Hepatocyte (in vitro differentiated cells): ENCODE measurements at regions not wholly inside any gene's neighbourhood (a gene's known extent, or its start where the extent isn't known, plus 50 kb on each side); places are given as distances from the start of the nearest gene placed in this dataset.
A peak's percentile ranks its signal among the peaks of the same experiment; 100 is the strongest.

Source experiments
- DNase-seq: peaks from one replicate; pipeline ENCODE4 v3.0.0-alpha.2; 2016; ENCODE audit warnings: low spot score
- H2AFZ ChIP-seq: fragments of 200-600 bp; sonication (generic); 2 replicates; pipeline ENCODE4 v1.6.0; 2016; ENCODE audit warnings: antibody characterized with exemption, mild to moderate bottlenecking
- H3K27ac ChIP-seq: fragments of 200-600 bp; sonication (generic); 2 replicates; pipeline ENCODE4 v1.5.1; 2016; ENCODE audit warnings: mild to moderate bottlenecking
- H3K27me3 ChIP-seq: fragments of 200-600 bp; sonication (generic); 2 replicates; pipeline ENCODE4 v1.6.1; 2016
- H3K36me3 ChIP-seq: fragments of 200-600 bp; sonication (generic); replicated peaks from 2 replicates; pipeline ENCODE4 v1.5.1; 2016; ENCODE audit warnings: low read depth; ENCODE audit not compliant: insufficient read depth
- H3K4me1 ChIP-seq: fragments of 200-600 bp; sonication (generic); 2 replicates; pipeline ENCODE4 v1.5.1; 2016; ENCODE audit warnings: mild to moderate bottlenecking, moderate library complexity; ENCODE audit not compliant: insufficient read depth
- H3K4me2 ChIP-seq: fragments of 200-600 bp; sonication (generic); 2 replicates; pipeline ENCODE4 v1.6.0; 2016
- H3K4me3 ChIP-seq: fragments of 200-600 bp; sonication (generic); 2 replicates; pipeline ENCODE4 v1.5.1; 2016; ENCODE audit warnings: mild to moderate bottlenecking
- H3K79me2 ChIP-seq: fragments of 200-600 bp; sonication (generic); 2 replicates; pipeline ENCODE4 v1.6.0; 2017; ENCODE audit warnings: mild to moderate bottlenecking
- H3K9me2 ChIP-seq: fragments of 200-600 bp; sonication (generic); replicated peaks from 2 replicates; pipeline ENCODE4 v1.6.0; 2017; ENCODE audit warnings: mild to moderate bottlenecking; ENCODE audit not compliant: insufficient read depth
- H3K9me3 ChIP-seq: fragments of 200-600 bp; sonication (generic); 2 replicates; pipeline ENCODE4 v1.5.1; 2016; ENCODE audit warnings: low read depth, mild to moderate bottlenecking
- H4K20me1 ChIP-seq: fragments of 200-600 bp; sonication (generic); 2 replicates; pipeline ENCODE4 v1.6.0; 2016; ENCODE audit warnings: mild to moderate bottlenecking; ENCODE audit not compliant: insufficient read depth, poor library complexity, severe bottlenecking
- CTCF ChIP-seq: fragments of 200-600 bp; sonication (generic); IDR thresholded peaks from 2 replicates; pipeline ENCODE4 v1.5.1; 2016; ENCODE audit warnings: antibody characterized with exemption, mild to moderate bottlenecking; ENCODE audit not compliant: poor library complexity
- EZH2 ChIP-seq: fragments of 200-600 bp; sonication (generic); IDR thresholded peaks from 2 replicates; pipeline ENCODE4 v1.6.1; 2016; ENCODE audit warnings: antibody characterized with exemption, mild to moderate bottlenecking, borderline replicate concordance
- EZH2phosphoT487 ChIP-seq: fragments of 200-600 bp; sonication (generic); IDR thresholded peaks from one replicate; pipeline ENCODE4 v1.6.1; 2018; ENCODE audit warnings: antibody characterized with exemption, mild to moderate bottlenecking, low read depth, moderate library complexity; ENCODE audit not compliant: unreplicated experiment, severe bottlenecking
- WGBS: methylation state at CpG from one replicate; pipeline ENCODE4 v1.1.6; 2016; ENCODE audit warnings: low lambda C conversion rate; ENCODE audit errors: missing lambda C conversion rate; 5-methylcytosine and 5-hydroxymethylcytosine counted together

- H3K79me2 ChIP-seq: no peaks in the 10 kb centered on the region
- no peak overlapping the region for H3K27ac ChIP-seq
- no peak overlapping the region for H3K4me2 ChIP-seq
- H3K36me3 ChIP-seq: no peaks in the 10 kb centered on the region
- 94% methylated on average over 11 of the region's 11 CpGs for WGBS
- no peaks in the 10 kb centered on the region for H4K20me1 ChIP-seq
- H2AFZ ChIP-seq: no peak overlapping the region
- H3K9me3 ChIP-seq: no peaks in the 10 kb centered on the region
- TF ChIP-seq EZH2phosphoT487: no peak
- no peak for TF ChIP-seq CTCF
- no peak for TF ChIP-seq EZH2
- no peak for DNase-seq
- no peaks in the 10 kb centered on the region for H3K27me3 ChIP-seq
- H3K9me2 ChIP-seq: no peaks in the 10 kb centered on the region
- no peaks in the 10 kb centered on the region for H3K4me1 ChIP-seq
- no peak overlapping the region for H3K4me3 ChIP-seq
Measured at GRCh38 chr3:182046166-182046764, 334.5 kb downstream of the SOX2 start.

GRCh38 chr3:182050932-182051331, 339.2 kb downstream of the SOX2 start:
- Histone ChIP-seq H3K9me3 (no peaks in the 10 kb centered on the region), H3K4me1 (peaks cover 8% of the 10 kb centered on the region), H3K79me2 (no peaks in the 10 kb centered on the region), H4K20me1 (no peaks in the 10 kb centered on the region), H3K36me3 (no peaks in the 10 kb centered on the region), H3K4me3 (no peak overlapping the region), H2AFZ (no peak overlapping the region), H3K27me3 (no peaks in the 10 kb centered on the region), H3K27ac (no peak overlapping the region), H3K9me2 (no peaks in the 10 kb centered on the region), H3K4me2 (no peak overlapping the region)
- TF ChIP-seq EZH2 (no peak), EZH2phosphoT487 (no peak), CTCF (no peak)
- DNase-seq: no peak
- 82% methylated on average over 3 of the region's 3 CpGs for WGBS

- 73% methylated on average over 1 of the region's 1 CpG for WGBS
- H3K9me2 ChIP-seq: no peaks in the 10 kb centered on the region
- TF ChIP-seq EZH2phosphoT487: no peak
- no peak for TF ChIP-seq EZH2
- no peak for TF ChIP-seq CTCF
Measured at GRCh38 chr3:182052332-182052731, 340.6 kb downstream of the SOX2 start.

GRCh38 chr3:182052757-182053156, 341.0 kb downstream of the SOX2 start:
- peaks cover 8% of the 10 kb centered on the region for H3K4me1 ChIP-seq
- no peak overlapping the region for H2AFZ ChIP-seq
- TF ChIP-seq CTCF (no peak), EZH2phosphoT487 (no peak), EZH2 (no peak)
- H3K79me2 ChIP-seq: no peaks in the 10 kb centered on the region
- no peak overlapping the region for H3K27ac ChIP-seq
- no peaks in the 10 kb centered on the region for H4K20me1 ChIP-seq
- no peaks in the 10 kb centered on the region for H3K36me3 ChIP-seq
- 93% methylated on average over 2 of the region's 2 CpGs for WGBS
- no peaks in the 10 kb centered on the region for H3K27me3 ChIP-seq
- H3K9me3 ChIP-seq: no peaks in the 10 kb centered on the region
- no peak overlapping the region for H3K4me2 ChIP-seq
- DNase-seq: no peak
- H3K4me3 ChIP-seq: no peak overlapping the region
- no peaks in the 10 kb centered on the region for H3K9me2 ChIP-seq

More at GRCh38 chr3:182052332-182052731, 340.6 kb downstream of the SOX2 start:
- H3K79me2 ChIP-seq: no peaks in the 10 kb centered on the region
- no peaks in the 10 kb centered on the region for H3K36me3 ChIP-seq
- no peaks in the 10 kb centered on the region for H3K9me3 ChIP-seq
- no peaks in the 10 kb centered on the region for H4K20me1 ChIP-seq
- no peak for DNase-seq
- peak overlapping the region; percentile 32 for H3K27ac ChIP-seq
- no peak overlapping the region for H2AFZ ChIP-seq
- no peak overlapping the region for H3K4me3 ChIP-seq
- H3K4me2 ChIP-seq: no peak overlapping the region
- peaks cover 8% of the 10 kb centered on the region for H3K4me1 ChIP-seq
- H3K27me3 ChIP-seq: no peaks in the 10 kb centered on the region
